22Rv1 (cell line): ENCODE measurements at regions not wholly inside any gene's neighbourhood (a gene's known extent, or its start where the extent isn't known, plus 50 kb on each side); places are given as distances from the start of the nearest gene placed in this dataset.

Experiments used
- H3K27ac ChIP-seq: fragments of 450-650 bp; 2 replicates; pipeline ENCODE4 v1.5.1; 2017
- CTCF ChIP-seq: fragments of 450-650 bp; IDR thresholded peaks from 2 replicates; pipeline ENCODE4 v1.5.1; 2017; ENCODE audit warnings: mild to moderate bottlenecking
- ZFX ChIP-seq: fragments of 450-650 bp; IDR thresholded peaks from 2 replicates; pipeline ENCODE4 v1.6.1; 2017; ENCODE audit warnings: antibody characterized with exemption, borderline replicate concordance

GRCh38 chr15:37362414-37362813 is 262.1 kb upstream of the MEIS2 start:
- no peak for TF ChIP-seq CTCF
- TF ChIP-seq ZFX, result no peak
- no peak overlapping the region for H3K27ac ChIP-seq

- H3K27ac ChIP-seq, result no peak overlapping the region
- TF ChIP-seq CTCF, result no peak
- TF ChIP-seq ZFX, result no peak
Measured at GRCh38 chr15:37368961-37369360, 268.6 kb upstream of the MEIS2 start.

- TF ChIP-seq CTCF (no peak), ZFX (no peak)
- H3K27ac ChIP-seq, result no peak overlapping the region
Measured at GRCh38 chr15:37370941-37371340, 270.6 kb upstream of the MEIS2 start.

GRCh38 chr15:37372064-37372463 is 271.7 kb upstream of the MEIS2 start:
- H3K27ac ChIP-seq, result no peak overlapping the region
- TF ChIP-seq CTCF (no peak), ZFX (no peak)

GRCh38 chr15:37375519-37375918 is 275.2 kb upstream of the MEIS2 start:
- no peak for TF ChIP-seq ZFX
- no peak for TF ChIP-seq CTCF
- H3K27ac ChIP-seq, result no peak overlapping the region

- TF ChIP-seq ZFX (no peak), CTCF (no peak)
- H3K27ac ChIP-seq, result no peak overlapping the region
Measured at GRCh38 chr15:37377428-37377827, 277.1 kb upstream of the MEIS2 start.

GRCh38 chr15:37394402-37395099 is 294.2 kb upstream of the MEIS2 start:
- no peak overlapping the region for H3K27ac ChIP-seq
- TF ChIP-seq CTCF, result no peak
- no peak for TF ChIP-seq ZFX
